HG03520 (cell line): ENCODE measurements at regions not wholly inside any gene's neighbourhood (a gene's known extent, or its start where the extent isn't known, plus 50 kb on each side); places are given as distances from the start of the nearest gene placed in this dataset.

ENCODE experiments used
- ATAC-seq: cut with Tn5 transposase; IDR thresholded peaks from one replicate; pipeline ENCODE4 v1.9.1; 2021; ENCODE audit warnings: mild to moderate bottlenecking, moderate library complexity; ENCODE audit not compliant: unreplicated experiment

GRCh38 chr10:130997267-130998045 is 314.1 kb downstream of the TCERG1L start:
- ATAC-seq, result no peak

- no peak for ATAC-seq
Observed at GRCh38 chr10:130998046-130998435, 313.5 kb downstream of the TCERG1L start.

DNA sequence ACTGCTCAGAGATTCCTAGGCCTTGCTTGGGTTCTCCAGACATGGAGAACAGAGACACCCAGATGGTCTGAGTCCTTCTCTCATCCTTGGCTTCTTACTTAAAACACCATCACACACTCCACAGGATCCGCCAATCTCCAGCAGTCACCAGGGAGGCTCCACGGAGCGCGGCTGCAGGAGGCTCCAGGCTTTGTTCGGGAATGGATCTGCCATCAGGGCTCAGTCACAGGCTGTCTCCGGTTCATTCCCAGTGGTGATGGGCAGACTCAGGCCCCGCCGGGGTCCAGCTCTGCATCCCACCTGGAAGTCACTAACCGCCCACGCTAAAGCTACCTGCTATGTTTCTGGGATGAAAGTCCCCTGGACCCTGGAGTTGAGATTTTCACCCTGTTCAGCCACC is 312.9 kb downstream of the TCERG1L start:
- no peak for ATAC-seq

GRCh38 chr10:130999376-131000202 is 311.9 kb downstream of the TCERG1L start:
- ATAC-seq, result no peak

DNA sequence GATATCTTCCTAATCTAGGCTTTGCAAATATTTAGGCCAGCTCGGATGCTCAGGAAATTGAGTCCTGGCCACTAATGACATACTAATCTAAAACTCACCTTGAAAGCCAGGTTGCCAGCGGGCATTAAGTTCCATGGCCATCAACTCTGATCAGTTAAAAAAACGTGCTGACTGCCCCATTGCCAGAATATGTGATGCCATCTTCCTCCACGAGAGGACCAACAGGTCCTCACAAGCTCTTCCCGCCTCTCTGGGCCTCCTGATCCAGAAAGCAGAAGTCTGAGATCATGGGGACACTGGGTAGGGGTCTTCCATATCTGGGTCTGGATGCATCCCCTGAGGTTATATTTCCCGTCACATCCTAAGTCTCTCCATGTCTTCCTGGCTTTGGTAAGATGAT is 311.3 kb downstream of the TCERG1L start:
- no peak for ATAC-seq

- no peak for ATAC-seq
Observed at GRCh38 chr10:131000743-131001142, 310.8 kb downstream of the TCERG1L start.

DNA sequence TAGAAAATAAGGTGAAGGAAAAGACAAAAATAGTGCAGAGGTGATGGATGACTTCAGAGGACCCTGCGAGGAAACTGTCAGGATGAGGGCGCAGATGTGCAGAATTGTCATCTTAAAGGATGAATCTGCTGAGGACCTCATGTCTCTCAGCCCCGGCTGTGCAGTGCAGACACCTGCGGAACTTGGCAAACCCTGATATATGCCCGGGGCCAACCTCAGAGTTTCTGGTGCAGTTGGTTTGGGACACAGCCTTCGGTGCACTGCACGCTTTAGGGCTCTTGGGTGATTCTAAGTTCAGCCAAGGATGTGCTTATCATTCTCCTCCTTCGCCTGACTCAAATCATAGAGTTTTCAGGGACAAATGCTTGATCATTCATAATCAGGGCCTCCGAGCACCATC is 310.1 kb downstream of the TCERG1L start:
- no peak for ATAC-seq

GRCh38 chr10:131002031-131002861 is 309.3 kb downstream of the TCERG1L start:
- ATAC-seq, result no peak

- ATAC-seq, result no peak
Observed at GRCh38 chr10:131003455-131003854, 308.1 kb downstream of the TCERG1L start.

DNA sequence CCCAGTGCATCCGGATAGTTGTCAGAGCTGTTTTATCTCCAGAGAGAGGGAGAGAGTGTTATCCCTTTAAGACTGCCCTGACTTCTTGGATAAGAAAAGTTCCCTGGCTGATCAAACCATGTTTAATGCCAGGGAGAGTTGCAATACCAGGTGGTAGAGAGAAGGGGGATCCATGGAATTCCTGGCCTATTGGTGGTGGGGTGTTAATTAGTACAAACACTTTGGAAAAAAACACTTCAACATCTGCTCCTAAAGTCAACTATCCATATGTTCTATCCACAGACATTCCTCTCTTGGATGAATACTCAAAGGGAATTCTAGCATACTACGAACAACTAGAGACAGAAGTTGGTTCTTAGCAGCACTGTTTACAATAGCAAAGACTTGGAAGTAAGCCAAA is 307.2 kb downstream of the TCERG1L start:
- ATAC-seq, result no peak

DNA sequence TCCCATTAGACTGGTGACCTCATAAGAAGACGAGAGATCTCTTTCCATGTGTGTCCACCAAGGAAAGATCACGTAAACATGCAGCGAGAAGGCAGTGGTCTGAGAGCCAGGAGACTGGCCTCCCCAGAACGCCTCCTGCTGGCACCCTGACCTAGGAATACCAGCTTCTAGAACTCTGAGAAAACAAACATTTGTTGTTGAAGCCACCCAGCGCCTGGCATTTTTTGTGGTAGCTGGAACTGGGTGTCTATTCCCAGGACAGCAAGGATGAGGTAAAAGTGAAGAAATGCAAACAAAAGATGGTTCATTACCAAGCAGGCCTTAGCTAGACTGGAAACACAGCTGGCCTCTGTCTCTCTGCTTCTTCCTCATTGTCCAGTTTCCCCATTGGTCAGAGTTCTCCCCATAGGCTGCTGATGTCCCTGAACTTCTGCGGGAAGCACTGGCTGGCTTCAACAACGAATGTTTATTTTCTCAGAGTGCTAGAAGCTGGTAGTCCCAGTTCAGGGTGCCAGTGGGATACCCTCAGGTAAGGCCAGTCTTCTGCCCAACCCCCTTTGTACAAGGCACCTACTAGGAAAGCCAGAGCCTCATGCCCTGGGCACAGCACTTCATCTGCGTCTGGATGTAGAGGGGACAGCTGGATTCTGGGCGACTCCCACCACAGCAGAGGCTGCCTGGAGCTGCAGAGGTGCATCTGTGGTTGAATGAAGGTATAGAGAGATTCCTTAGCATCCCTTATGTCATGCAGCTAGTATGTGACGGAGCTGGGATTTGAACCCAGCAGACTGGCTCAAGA is 304.9 kb downstream of the TCERG1L start:
- ATAC-seq, result no peak

DNA sequence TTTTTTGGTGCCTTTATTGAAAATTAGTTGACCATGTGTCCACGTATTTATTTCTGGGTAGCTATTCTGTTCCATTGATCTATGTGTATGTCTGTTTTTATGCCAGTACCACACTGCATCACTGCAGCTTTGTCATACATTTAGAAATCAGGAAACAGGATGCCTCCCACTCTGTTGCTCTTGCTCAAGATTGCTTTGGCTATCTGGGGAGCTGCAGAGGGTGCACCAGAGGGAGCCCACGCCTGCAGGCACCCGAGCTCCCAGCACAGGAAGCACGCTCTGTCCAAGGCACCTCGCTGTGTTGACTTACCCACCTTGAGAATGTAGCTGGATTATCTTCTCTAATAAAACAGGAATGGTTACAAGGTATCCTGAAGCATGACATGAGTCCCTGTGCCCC is 301.7 kb downstream of the TCERG1L start:
- ATAC-seq, result no peak

DNA sequence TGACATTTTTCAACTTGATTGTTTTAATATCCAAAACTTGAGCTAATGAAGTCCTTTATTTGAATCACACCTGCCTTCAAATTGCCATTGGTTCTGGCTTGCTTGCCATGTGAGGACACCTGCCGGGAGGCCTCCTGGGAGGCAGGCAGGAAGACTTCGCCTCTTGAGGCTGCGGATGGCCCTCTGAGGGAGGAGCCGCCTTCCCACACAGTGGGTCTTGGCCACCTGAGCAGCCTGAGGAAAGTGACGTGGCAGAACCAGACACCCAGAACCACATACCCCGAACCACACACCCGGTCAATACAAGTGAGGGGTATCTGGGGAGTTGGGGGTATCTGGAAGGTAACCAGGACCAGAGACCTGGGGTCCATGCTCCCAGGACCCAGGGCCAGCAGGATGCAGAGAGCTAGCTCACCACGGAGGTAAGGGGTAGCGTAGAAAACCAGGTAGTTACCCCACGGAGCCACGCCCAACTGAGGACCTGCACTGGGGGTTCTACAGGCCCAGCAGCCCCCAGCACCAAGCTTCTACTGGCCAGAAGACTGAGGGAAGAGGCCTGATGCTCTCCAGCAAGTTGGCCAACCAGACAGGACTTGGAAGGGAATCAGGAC is 300.5 kb downstream of the TCERG1L start:
- ATAC-seq, result no peak

- no peak for ATAC-seq
Observed at GRCh38 chr10:131011936-131012640, 299.4 kb downstream of the TCERG1L start.

- no peak for ATAC-seq
Observed at GRCh38 chr10:131012641-131012985, 298.9 kb downstream of the TCERG1L start.

DNA sequence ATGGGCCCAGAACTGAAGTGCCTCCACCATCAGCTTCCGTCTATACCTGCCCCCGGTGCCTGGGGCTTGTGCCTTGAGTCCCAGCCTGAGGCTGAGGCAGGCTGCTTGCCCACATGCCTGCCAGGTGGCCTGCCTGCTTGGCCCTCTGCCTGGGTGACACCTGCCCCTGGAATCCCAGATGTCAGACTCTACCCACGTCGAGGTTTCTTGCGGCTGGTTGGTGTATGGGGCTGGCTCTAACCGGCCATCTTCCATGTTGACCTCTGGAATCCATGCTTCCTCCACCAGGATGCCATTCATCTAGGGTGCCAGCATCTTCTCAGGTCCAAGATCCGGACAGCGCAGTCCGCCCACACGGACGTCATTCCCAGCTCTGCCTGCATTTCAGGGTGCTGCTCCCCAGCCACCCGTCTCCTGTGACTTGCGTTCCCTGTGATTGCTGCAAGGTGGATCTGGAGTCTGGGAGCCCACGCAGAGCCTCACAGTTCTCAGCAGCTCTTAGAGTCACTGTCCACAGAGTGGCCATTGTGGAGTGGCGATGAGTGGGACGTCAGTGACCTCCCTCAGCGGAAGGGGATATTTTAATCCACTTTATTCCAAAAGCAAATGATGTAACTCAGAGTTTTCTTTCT is 298.1 kb downstream of the TCERG1L start:
- no peak for ATAC-seq

DNA sequence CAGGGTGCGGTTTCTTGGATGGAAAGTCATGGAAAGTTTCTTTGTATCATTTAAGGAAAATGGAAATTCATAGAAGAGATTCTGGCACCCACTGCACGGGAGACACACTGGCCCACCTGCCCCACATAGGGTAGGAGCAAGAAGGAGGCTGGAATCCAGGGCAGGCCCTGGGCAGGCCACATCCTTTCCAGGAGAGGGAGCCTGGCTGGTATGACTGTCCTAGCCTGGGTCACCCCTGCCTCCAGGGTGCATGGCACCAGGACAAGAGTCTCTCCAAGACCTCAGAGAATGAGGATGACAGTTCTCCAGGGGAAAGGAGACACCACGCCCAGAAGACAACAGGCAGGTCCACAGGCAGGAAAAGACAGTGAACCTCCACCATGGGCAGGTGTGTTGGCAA is 297.2 kb downstream of the TCERG1L start:
- ATAC-seq, result no peak

DNA sequence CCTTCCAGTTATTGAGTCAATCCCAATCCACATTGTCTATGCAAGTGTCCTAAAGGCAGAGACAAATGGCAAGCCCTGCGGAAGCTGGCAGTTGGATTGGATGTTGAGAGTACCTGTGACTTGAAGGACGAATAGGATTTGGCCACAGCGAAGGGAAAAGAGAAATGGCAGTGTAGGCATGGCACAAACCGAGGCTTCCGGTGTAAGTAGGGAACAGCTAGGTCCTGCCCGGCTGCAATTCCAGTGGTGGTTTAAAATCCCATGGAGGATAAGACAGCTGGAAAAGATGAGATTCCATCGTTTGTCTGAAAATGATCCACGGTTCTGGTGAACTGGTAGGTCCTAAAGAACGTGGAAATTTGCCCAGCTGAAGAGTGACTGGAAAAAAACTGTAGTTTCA is 296.2 kb downstream of the TCERG1L start:
- no peak for ATAC-seq

DNA sequence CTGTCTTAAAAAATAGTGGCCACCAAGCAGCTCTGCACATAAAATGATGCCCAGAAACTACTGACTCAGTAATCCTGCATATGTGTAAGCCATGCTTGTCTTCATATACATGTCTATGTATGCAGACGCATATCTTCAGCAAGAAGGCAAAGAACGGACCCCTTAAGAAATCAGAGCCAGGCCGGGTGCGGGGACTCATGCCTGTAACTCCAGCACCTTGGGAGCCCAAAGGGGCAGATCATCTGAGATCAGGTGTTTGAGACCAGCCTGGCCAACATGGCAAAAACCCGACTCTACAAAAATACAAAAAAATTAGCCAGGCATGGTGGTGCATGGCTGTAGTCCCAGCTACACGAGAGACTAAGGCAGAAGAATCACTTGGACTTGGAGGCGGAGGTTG is 295.0 kb downstream of the TCERG1L start:
- ATAC-seq, result no peak
